Vagina (tissue), 2 donors: ENCODE measurements at regions not wholly inside any gene's neighbourhood (a gene's known extent, or its start where the extent isn't known, plus 50 kb on each side); places are given as distances from the start of the nearest gene placed in this dataset.

ENCODE experiments used
- DNase-seq, 2 donors: peaks; one replicate each; pipeline ENCODE4 v3.0.0-alpha.2; 2017; ENCODE audit errors: extremely low spot score in 2 of 2
- H3K27ac ChIP-seq: fragments of 200-600 bp; sonication (generic); one replicate; pipeline ENCODE4 v1.5.1; 2019
- H3K27me3 ChIP-seq: fragments of 200-600 bp; sonication (generic); one replicate; pipeline ENCODE4 v1.5.1; 2019
- H3K36me3 ChIP-seq, 2 donors: fragments of 200-600 bp; sonication (generic); one replicate each; pipeline ENCODE4 v1.5.1; 2017 to 2019
- H3K4me1 ChIP-seq: fragments of 200-600 bp; sonication (generic); one replicate; pipeline ENCODE4 v1.5.1; 2019
- H3K4me3 ChIP-seq, 2 donors: fragments of 200-600 bp; sonication (generic); 1 replicate in 1 of 2; 2 replicates in 1 of 2; pipeline ENCODE4 v1.5.1; 2016 to 2019
- H3K9me3 ChIP-seq: fragments of 200-600 bp; sonication (generic); one replicate; pipeline ENCODE4 v1.5.1; 2019
- CTCF ChIP-seq, 3 experiments: fragments of 450-650 bp in 2 of 3; fragments of 200-600 bp in 1 of 3; sonication (generic) in 1 of 3; IDR thresholded peaks; one replicate each; pipeline ENCODE4 v1.5.1; 2017 to 2019; ENCODE audit warnings: antibody characterized with exemption in 3 of 3, mild to moderate bottlenecking in 2 of 3, moderate library complexity in 2 of 3
- POLR2A ChIP-seq, 2 donors: fragments of 450-650 bp; IDR thresholded peaks; one replicate each; pipeline ENCODE4 v1.6.1; 2017; ENCODE audit warnings: antibody characterized with exemption in 2 of 2, mild to moderate bottlenecking in 2 of 2, moderate library complexity in 2 of 2
- POLR2AphosphoS5 ChIP-seq, 2 donors: sonication (generic); formaldehyde crosslinking; IDR thresholded peaks; one replicate each; pipeline ENCODE4 v1.9.0; 2017; ENCODE audit warnings: antibody characterized with exemption in 2 of 2, mild to moderate bottlenecking in 2 of 2, low read depth in 1 of 2; ENCODE audit not compliant: insufficient read depth in 1 of 2
- intact Hi-C: fragments of 100-400 bp; cut with DNase I; formaldehyde crosslinking; loops from one replicate; pipeline ENCODE4 v1.15.1; 2023

- no peak overlapping the region for H3K27ac ChIP-seq
- H3K9me3 ChIP-seq, result peaks cover 9% of the 10 kb centered on the region
- H3K36me3 ChIP-seq, result no peaks in the 10 kb centered on the region
- H3K27me3 ChIP-seq, result no peaks in the 10 kb centered on the region
- no peak for DNase-seq
- H3K4me3 ChIP-seq, result no peak overlapping the region
- H3K4me1 ChIP-seq, result no peaks in the 10 kb centered on the region
- intact Hi-C loops, result no loop called here
- TF ChIP-seq POLR2AphosphoS5 (IDR thresholded peaks at IDR 0.05; ENCODE audit: insufficient read depth in 1 of 2, low read depth in 1 of 2) (no peak), POLR2A (IDR thresholded peaks at IDR 0.05) (no peak), CTCF (IDR thresholded peaks at IDR 0.05) (no peak)
Measured at GRCh38 chr2:111647359-111647758, 236.6 kb downstream of the ANAPC1 start.

GRCh38 chr2:111652038-111652437 lies 232.0 kb downstream of the ANAPC1 start:
- H3K36me3 ChIP-seq, result no peaks in the 10 kb centered on the region
- no peak for TF ChIP-seq POLR2A (IDR thresholded peaks at IDR 0.05)
- TF ChIP-seq POLR2AphosphoS5 (IDR thresholded peaks at IDR 0.05; ENCODE audit: insufficient read depth in 1 of 2, low read depth in 1 of 2), result peak in 1 of 2 donors; percentile 37
- H3K9me3 ChIP-seq, result peaks cover 4% of the 10 kb centered on the region
- no peaks in the 10 kb centered on the region for H3K4me1 ChIP-seq
- no peak overlapping the region for H3K4me3 ChIP-seq
- intact Hi-C loops, result no loop called here
- DNase-seq, result no peak
- no peaks in the 10 kb centered on the region for H3K27me3 ChIP-seq
- H3K27ac ChIP-seq, result no peak overlapping the region

- H3K9me3 ChIP-seq, result no peaks in the 10 kb centered on the region
- peak in 1 of 2 donors; percentile 22 for DNase-seq
- no peaks in the 10 kb centered on the region for H3K36me3 ChIP-seq
- H3K27me3 ChIP-seq, result no peaks in the 10 kb centered on the region
- intact Hi-C loops, result no loop called here
- no peaks in the 10 kb centered on the region for H3K4me1 ChIP-seq
- no peak for TF ChIP-seq POLR2AphosphoS5 (IDR thresholded peaks at IDR 0.05; ENCODE audit: insufficient read depth in 1 of 2, low read depth in 1 of 2)
- no peak for TF ChIP-seq CTCF (IDR thresholded peaks at IDR 0.05)
- no peak for TF ChIP-seq POLR2A (IDR thresholded peaks at IDR 0.05)
- H3K27ac ChIP-seq, result no peak overlapping the region
- H3K4me3 ChIP-seq, result no peak overlapping the region
Measured at GRCh38 chr2:111652681-111653080, 231.3 kb downstream of the ANAPC1 start.

- Histone ChIP-seq H3K4me1 (no peaks in the 10 kb centered on the region), H3K27ac (no peak overlapping the region), H3K9me3 (no peaks in the 10 kb centered on the region), H3K36me3 (no peaks in the 10 kb centered on the region), H3K27me3 (no peaks in the 10 kb centered on the region), H3K4me3 (no peak overlapping the region)
- intact Hi-C loops, result no loop called here
- DNase-seq, result peak; percentile 37
- TF ChIP-seq POLR2AphosphoS5 (IDR thresholded peaks at IDR 0.05; ENCODE audit: insufficient read depth in 1 of 2, low read depth in 1 of 2) (peak in 1 of 2 donors; percentile 23), POLR2A (IDR thresholded peaks at IDR 0.05) (no peak), CTCF (IDR thresholded peaks at IDR 0.05) (no peak)
Measured at GRCh38 chr2:111653103-111653624, 230.8 kb downstream of the ANAPC1 start.

- peak; percentile 40 to 79 for DNase-seq
- no peaks in the 10 kb centered on the region for H3K27me3 ChIP-seq
- H3K27ac ChIP-seq, result no peak overlapping the region
- H3K4me3 ChIP-seq, result no peak overlapping the region
- H3K9me3 ChIP-seq, result no peaks in the 10 kb centered on the region
- H3K36me3 ChIP-seq, result no peaks in the 10 kb centered on the region
- H3K4me1 ChIP-seq, result peaks cover 3% of the 10 kb centered on the region
- TF ChIP-seq POLR2A (IDR thresholded peaks at IDR 0.05) (no peak), CTCF (IDR thresholded peaks at IDR 0.05) (no peak), POLR2AphosphoS5 (IDR thresholded peaks at IDR 0.05; ENCODE audit: insufficient read depth in 1 of 2, low read depth in 1 of 2) (no peak)
- intact Hi-C loops, result no loop called here
Measured at GRCh38 chr2:111653913-111654312, 230.1 kb downstream of the ANAPC1 start.
